ENCODE measurements at regions not wholly inside any gene's neighbourhood (a gene's known extent, or its start where the extent isn't known, plus 50 kb on each side); places are given as distances from the start of the nearest gene placed in this dataset.

- H3K27ac ChIP-seq (ENCODE audit: low read depth in 1 of 2, low read length in 2 of 2): no peak overlapping the region
- H3K9ac ChIP-seq (ENCODE audit: low read depth in 1 of 2, low read length in 2 of 2): no peak overlapping the region
- no peaks in the 10 kb centered on the region for H3K9me3 ChIP-seq (ENCODE audit: control insufficient read depth in 4 of 4, low read length in 3 of 4)
- WGBS: 40% methylated on average over 2 of the region's 2 CpGs
- no peaks in the 10 kb centered on the region for H3K4me1 ChIP-seq (ENCODE audit: control insufficient read depth in 4 of 4, insufficient read depth in 4 of 4, low read length in 3 of 4)
- no peaks in the 10 kb centered on the region for H3K36me3 ChIP-seq (ENCODE audit: control insufficient read depth in 4 of 4, insufficient read depth in 3 of 4, low read depth in 1 of 4, low read length in 3 of 4)
- no peak for DNase-seq (ENCODE audit: low spot score)
- no peaks in the 10 kb centered on the region for H3K27me3 ChIP-seq (ENCODE audit: control insufficient read depth in 4 of 4, insufficient read depth in 4 of 4, low read length in 3 of 4)
- TF ChIP-seq EGR1 (IDR thresholded peaks at IDR 0.05; ENCODE audit: low read depth in 2 of 2) (no peak), FOXA2 (IDR thresholded peaks at IDR 0.05) (no peak)
- no peak overlapping the region for H3K4me3 ChIP-seq (ENCODE audit: low read depth in 1 of 3, low read length in 3 of 3)
Observed at GRCh38 chr4:86483773-86484172, 110.3 kb upstream of the PTPN13 start.

DNA sequence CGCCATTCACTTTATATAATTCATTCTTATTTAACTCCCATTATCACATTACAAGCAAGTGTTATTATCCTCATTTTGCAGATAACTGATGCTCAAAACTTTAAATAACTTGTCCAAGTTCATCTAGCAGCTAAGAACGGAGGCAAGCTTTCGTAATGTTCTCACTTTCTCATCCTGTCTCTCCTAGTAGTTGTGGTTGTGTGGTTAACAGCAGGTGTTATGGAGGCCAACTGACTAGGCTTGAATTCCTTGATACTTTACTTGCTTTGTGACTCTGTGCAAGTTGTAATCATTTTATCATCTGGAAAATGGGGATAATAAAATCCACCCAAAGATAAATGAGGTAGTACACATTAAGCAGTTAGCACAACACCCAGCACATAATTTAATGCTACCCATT is 109.9 kb upstream of the PTPN13 start:
- no peak overlapping the region for H3K9ac ChIP-seq (ENCODE audit: low read depth in 1 of 2, low read length in 2 of 2)
- TF ChIP-seq, protein P1, sequence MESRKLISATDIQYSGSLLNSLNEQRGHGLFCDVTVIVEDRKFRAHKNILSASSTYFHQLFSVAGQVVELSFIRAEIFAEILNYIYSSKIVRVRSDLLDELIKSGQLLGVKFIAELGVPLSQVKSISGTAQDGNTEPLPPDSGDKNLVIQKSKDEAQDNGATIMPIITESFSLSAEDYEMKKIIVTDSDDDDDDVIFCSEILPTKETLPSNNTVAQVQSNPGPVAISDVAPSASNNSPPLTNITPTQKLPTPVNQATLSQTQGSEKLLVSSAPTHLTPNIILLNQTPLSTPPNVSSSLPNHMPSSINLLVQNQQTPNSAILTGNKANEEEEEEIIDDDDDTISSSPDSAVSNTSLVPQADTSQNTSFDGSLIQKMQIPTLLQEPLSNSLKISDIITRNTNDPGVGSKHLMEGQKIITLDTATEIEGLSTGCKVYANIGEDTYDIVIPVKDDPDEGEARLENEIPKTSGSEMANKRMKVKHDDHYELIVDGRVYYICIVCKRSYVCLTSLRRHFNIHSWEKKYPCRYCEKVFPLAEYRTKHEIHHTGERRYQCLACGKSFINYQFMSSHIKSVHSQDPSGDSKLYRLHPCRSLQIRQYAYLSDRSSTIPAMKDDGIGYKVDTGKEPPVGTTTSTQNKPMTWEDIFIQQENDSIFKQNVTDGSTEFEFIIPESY (IDR thresholded peaks at IDR 0.05): no peak
- TF ChIP-seq RXRA (IDR thresholded peaks at IDR 0.05) (no peak), NR2F2 (IDR thresholded peaks at IDR 0.05) (no peak), GABPA (IDR thresholded peaks at IDR 0.05 in 1 of 2, conservative IDR thresholded peaks at IDR 0.05 in 1 of 2) (no peak)
- 75% methylated on average over 3 of the region's 3 CpGs for WGBS
- DNase-seq (ENCODE audit: low spot score): no peak
- no peaks in the 10 kb centered on the region for H3K36me3 ChIP-seq (ENCODE audit: control insufficient read depth in 4 of 4, insufficient read depth in 3 of 4, low read depth in 1 of 4, low read length in 3 of 4)
- no peaks in the 10 kb centered on the region for H3K9me3 ChIP-seq (ENCODE audit: control insufficient read depth in 4 of 4, low read length in 3 of 4)
- no peaks in the 10 kb centered on the region for H3K27me3 ChIP-seq (ENCODE audit: control insufficient read depth in 4 of 4, insufficient read depth in 4 of 4, low read length in 3 of 4)
- H3K4me1 ChIP-seq (ENCODE audit: control insufficient read depth in 4 of 4, insufficient read depth in 4 of 4, low read length in 3 of 4): no peaks in the 10 kb centered on the region
- H3K4me3 ChIP-seq (ENCODE audit: low read depth in 1 of 3, low read length in 3 of 3): no peak overlapping the region
- H3K27ac ChIP-seq (ENCODE audit: low read depth in 1 of 2, low read length in 2 of 2): no peak overlapping the region

DNA sequence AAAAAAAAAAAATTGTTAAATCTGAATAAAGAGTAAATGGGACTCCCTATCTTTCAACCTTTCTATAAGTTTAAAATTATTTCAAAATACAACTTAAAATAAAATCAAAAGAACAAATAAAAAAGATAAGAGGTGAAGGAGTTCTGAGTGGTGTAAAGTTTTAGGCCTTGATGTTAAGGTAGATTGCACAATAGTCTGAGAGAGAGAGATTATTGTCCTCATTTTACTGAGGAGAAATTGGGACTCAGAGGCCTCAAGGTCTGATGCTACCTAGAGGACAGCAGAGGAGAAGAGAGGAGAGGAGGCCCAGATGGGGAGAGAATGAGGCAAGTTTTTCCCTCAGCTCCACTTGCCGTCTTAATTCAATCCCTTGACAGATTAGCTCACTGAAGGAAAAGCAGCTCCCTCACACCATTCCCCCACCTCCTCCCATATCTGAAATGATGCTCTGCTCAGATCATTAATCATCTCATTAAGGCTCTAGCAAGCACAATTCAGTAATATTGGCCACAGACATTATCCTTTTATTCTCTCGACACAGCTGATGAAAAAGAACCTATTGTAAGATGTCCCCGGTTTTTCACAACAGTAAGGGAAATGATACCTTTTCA is 106.3 kb upstream of the PTPN13 start:
- 95% methylated on average over 3 of the region's 3 CpGs for WGBS
- no peak overlapping the region for H3K9ac ChIP-seq (ENCODE audit: low read depth in 1 of 2, low read length in 2 of 2)
- no peak for TF ChIP-seq TAF1 (conservative IDR thresholded peaks at IDR 0.05)
- no peak for TF ChIP-seq NR2F2 (IDR thresholded peaks at IDR 0.05)
- no peak for TF ChIP-seq RAD21 (IDR thresholded peaks at IDR 0.05)
- no peak for TF ChIP-seq YY1 (IDR thresholded peaks at IDR 0.05)

GRCh38 chr4:86493460-86493859 is 100.7 kb upstream of the PTPN13 start:
- TF ChIP-seq JUND (IDR thresholded peaks at IDR 0.05) (no peak), RXRA (IDR thresholded peaks at IDR 0.05) (no peak)
- TF ChIP-seq, protein P1 (IDR thresholded peaks at IDR 0.05): no peak
- no peak for DNase-seq (ENCODE audit: low spot score)
- no peak overlapping the region for H3K4me3 ChIP-seq (ENCODE audit: low read depth in 1 of 3, low read length in 3 of 3)

More for the DNA sequence above, 106.3 kb upstream of the PTPN13 start:
- Histone ChIP-seq H3K9me3 (ENCODE audit: control insufficient read depth in 4 of 4, low read length in 3 of 4) (no peaks in the 10 kb centered on the region), H3K4me3 (ENCODE audit: low read depth in 1 of 3, low read length in 3 of 3) (no peak overlapping the region), H3K27me3 (ENCODE audit: control insufficient read depth in 4 of 4, insufficient read depth in 4 of 4, low read length in 3 of 4) (no peaks in the 10 kb centered on the region), H3K4me1 (ENCODE audit: control insufficient read depth in 4 of 4, insufficient read depth in 4 of 4, low read length in 3 of 4) (no peaks in the 10 kb centered on the region), H3K36me3 (ENCODE audit: control insufficient read depth in 4 of 4, insufficient read depth in 3 of 4, low read depth in 1 of 4, low read length in 3 of 4) (no peaks in the 10 kb centered on the region), H3K27ac (ENCODE audit: low read depth in 1 of 2, low read length in 2 of 2) (no peak overlapping the region)
- DNase-seq (ENCODE audit: low spot score): no peak

More at GRCh38 chr4:86493460-86493859, 100.7 kb upstream of the PTPN13 start:
- Histone ChIP-seq H3K36me3 (ENCODE audit: control insufficient read depth in 4 of 4, insufficient read depth in 3 of 4, low read depth in 1 of 4, low read length in 3 of 4) (no peaks in the 10 kb centered on the region), H3K4me1 (ENCODE audit: control insufficient read depth in 4 of 4, insufficient read depth in 4 of 4, low read length in 3 of 4) (no peaks in the 10 kb centered on the region), H3K9me3 (ENCODE audit: control insufficient read depth in 4 of 4, low read length in 3 of 4) (no peaks in the 10 kb centered on the region), H3K9ac (ENCODE audit: low read depth in 1 of 2, low read length in 2 of 2) (no peak overlapping the region), H3K27ac (ENCODE audit: low read depth in 1 of 2, low read length in 2 of 2) (no peak overlapping the region), H3K27me3 (ENCODE audit: control insufficient read depth in 4 of 4, insufficient read depth in 4 of 4, low read length in 3 of 4) (no peaks in the 10 kb centered on the region)
